Thoracic aorta (tissue), 2 donors: ENCODE measurements at regions not wholly inside any gene's neighbourhood (a gene's known extent, or its start where the extent isn't known, plus 50 kb on each side); places are given as distances from the start of the nearest gene placed in this dataset.
"Not testable (repeated sequence)": the region's sequence is repeated elsewhere in the genome, so short reads cannot be mapped to it uniquely, and the experiment has no call there.

Experiments used
- ATAC-seq: fragments of 150-250 bp; one replicate; pipeline ENCODE4 v1.8.0; 2017; ENCODE audit warnings: low read depth; ENCODE audit not compliant: insufficient number of reproducible peaks, low FRiP score
- DNase-seq: peaks from one replicate; pipeline ENCODE4 v3.0.0-alpha.2; 2020; ENCODE audit warnings: low spot score
- H3K27ac ChIP-seq, 2 donors: fragments of 200-600 bp; sonication (generic); 1 replicate in 1 of 2; 2 replicates in 1 of 2; pipeline ENCODE4 v1.5.1; 2016; ENCODE audit warnings: mild to moderate bottlenecking in 2 of 2, moderate library complexity in 2 of 2
- H3K27me3 ChIP-seq: fragments of 200-600 bp; sonication (generic); replicated peaks from 2 replicates; pipeline ENCODE4 v1.6.0; 2016; ENCODE audit warnings: mild to moderate bottlenecking; ENCODE audit not compliant: insufficient read depth
- H3K36me3 ChIP-seq: fragments of 200-600 bp; sonication (generic); one replicate; pipeline ENCODE4 v1.5.1; 2016
- H3K4me1 ChIP-seq, 2 donors: fragments of 200-600 bp; sonication (generic); 1 replicate in 1 of 2; 2 replicates in 1 of 2; pipeline versions ENCODE4 v1.5.1 to v1.6.0; 2016; ENCODE audit warnings: low read depth in 2 of 2, mild to moderate bottlenecking in 1 of 2; ENCODE audit not compliant: control insufficient read depth in 1 of 2
- H3K4me3 ChIP-seq: fragments of 200-600 bp; sonication (generic); 2 replicates; pipeline ENCODE4 v1.5.1; 2016; ENCODE audit warnings: mild to moderate bottlenecking
- H3K9me3 ChIP-seq: fragments of 200-600 bp; sonication (generic); 2 replicates; pipeline ENCODE4 v1.5.1; 2016
- TF ChIP-seq, protein P1 (sequence below): fragments of 200-600 bp; sonication (generic); IDR thresholded peaks from one replicate; pipeline ENCODE4 v1.5.1; 2019; ENCODE audit warnings: antibody characterized with exemption

DNA sequence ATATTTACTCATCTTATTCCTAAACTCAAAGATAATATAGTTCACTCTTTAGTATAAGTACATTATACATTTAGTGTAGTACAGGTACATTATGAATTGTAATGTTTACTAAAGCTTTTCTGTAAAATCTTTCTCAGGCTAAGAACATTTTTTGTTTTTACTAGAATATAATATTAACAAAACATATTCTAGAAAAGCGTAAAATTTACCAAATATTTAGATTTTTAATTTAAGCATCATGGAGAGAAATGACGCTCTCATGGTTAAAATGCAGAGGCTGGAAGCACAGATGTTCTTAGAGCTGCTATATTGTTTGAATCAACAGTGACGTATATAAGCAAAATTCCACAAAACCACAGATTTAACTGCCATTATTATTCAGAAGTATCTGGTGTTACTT is 54.7 kb upstream of the NBPF15 start:
- H3K9me3 ChIP-seq, ATAC-seq, H3K27me3 ChIP-seq, H3K4me1 ChIP-seq, DNase-seq, H3K4me3 ChIP-seq, H3K27ac ChIP-seq, H3K36me3 ChIP-seq: not testable (repeated sequence)

DNA sequence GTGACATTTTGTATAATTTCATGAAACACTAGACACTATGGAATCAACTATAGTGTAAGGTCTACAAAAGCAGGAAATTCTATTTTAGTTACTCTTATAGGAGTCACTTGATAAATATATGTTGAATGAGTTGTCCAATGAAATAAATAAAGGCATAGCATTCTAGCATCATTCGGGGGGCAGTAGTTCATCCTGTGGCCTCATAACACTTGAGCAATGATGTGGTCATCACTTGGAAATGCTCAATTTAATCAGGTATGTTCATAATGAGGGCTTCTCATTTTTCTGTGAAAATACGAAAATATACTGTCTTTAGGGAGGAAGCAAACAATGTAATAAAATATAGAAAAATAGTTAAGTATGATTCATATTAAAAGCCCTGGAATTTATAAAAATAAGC is 55.4 kb upstream of the NBPF15 start:
- not testable (repeated sequence) for H3K9me3 ChIP-seq, ATAC-seq

DNA sequence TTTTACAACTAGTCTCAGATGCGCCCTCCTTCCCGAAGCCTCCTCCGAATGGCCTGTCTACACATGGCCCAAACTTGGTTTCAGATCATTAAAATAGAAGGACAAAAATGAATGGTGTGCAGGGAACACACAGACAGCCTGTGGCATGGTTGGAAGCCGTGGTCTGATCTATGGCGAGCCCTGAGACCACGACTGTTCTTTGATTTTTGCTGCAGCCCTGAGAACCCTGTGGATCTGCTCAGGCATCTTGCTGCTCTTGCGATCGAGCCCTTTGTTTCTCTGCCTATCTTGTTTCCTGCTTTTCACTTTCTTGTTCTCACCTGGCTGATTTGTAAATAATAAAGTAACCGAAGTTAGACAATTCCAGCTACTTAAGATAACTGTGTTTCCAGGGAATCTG is 57.0 kb upstream of the NBPF15 start:
- ATAC-seq, H3K9me3 ChIP-seq, H3K27ac ChIP-seq, H3K4me1 ChIP-seq, DNase-seq, H3K27me3 ChIP-seq, H3K4me3 ChIP-seq, H3K36me3 ChIP-seq: not testable (repeated sequence)

More for the DNA sequence above, 55.4 kb upstream of the NBPF15 start:
- not testable (repeated sequence) for DNase-seq, H3K4me3 ChIP-seq, H3K27me3 ChIP-seq, H3K27ac ChIP-seq, H3K36me3 ChIP-seq, H3K4me1 ChIP-seq

DNA sequence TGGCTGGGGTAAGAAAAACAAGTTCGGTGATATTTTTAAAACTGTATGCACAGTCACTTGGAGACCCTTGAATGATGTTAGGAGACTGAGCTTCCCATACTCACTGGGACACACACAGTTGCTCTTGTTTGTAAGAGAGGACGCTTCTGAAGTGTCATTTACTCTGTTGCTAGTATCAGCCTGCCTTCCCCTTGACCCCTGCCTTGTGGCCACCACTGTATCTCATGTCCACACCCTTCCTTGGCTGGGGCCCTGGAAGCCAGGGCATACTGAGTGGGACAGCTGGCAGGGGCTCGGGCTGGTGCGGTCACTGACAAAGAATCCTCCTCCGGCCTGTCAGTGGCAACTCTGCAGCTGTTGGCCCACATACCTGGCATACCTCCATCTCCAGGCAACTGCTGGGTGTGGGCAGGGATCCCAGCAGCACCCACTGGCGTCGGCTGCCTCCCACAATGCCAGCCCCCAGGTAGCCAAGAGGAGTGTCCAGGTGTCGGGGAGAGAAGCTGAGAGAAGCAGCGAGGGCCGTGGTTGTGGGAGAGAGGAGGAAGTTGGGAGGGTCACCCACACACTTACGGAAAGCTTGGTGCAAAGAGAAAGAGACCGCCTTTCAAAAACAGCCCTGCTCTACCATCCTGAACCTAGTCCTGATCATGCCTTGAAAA is 58.2 kb upstream of the NBPF15 start:
- not testable (repeated sequence) for H3K36me3 ChIP-seq, H3K9me3 ChIP-seq, H3K4me3 ChIP-seq, H3K27me3 ChIP-seq, DNase-seq, H3K27ac ChIP-seq, H3K4me1 ChIP-seq, ATAC-seq

DNA sequence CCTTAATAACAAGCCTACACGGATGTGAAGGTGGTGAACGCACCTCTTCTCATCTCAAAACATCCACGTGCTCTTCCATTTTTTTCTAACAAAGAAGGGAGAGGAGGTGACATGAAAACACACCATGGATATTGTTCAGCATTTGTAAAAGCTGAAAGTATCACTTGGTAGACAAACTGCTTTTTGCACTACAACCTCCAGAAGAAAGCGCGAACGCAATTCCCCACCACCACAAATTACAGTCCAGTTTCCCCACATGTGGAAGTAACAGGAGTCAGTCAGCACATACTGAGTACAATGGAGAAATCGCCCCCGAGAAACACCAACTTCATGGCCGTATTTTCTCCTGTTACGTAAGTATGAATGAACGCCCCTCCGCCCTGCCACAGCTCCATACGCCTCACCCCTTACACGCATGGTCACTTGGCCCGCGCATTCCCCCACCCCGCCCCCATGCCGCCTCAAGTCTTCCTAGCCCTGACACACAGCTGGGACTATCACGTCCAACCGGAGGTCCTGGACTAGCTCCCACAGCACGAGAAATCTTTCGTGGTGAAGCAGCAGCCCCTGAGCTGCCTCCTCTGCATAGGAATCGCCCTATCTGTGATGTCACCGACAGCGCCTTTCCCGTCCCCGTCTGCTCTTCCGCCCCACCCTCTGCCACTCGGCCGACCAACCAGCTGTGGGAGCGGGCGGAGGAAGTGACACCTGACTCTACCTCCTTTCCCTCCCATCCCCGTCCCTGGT is 62.4 kb upstream of the NBPF15 start:
- not testable (repeated sequence) for H3K36me3 ChIP-seq, H3K27ac ChIP-seq, H3K27me3 ChIP-seq, H3K9me3 ChIP-seq, H3K4me1 ChIP-seq, ATAC-seq, DNase-seq
- H3K4me3 ChIP-seq: peak overlapping the region; percentile 36

DNA sequence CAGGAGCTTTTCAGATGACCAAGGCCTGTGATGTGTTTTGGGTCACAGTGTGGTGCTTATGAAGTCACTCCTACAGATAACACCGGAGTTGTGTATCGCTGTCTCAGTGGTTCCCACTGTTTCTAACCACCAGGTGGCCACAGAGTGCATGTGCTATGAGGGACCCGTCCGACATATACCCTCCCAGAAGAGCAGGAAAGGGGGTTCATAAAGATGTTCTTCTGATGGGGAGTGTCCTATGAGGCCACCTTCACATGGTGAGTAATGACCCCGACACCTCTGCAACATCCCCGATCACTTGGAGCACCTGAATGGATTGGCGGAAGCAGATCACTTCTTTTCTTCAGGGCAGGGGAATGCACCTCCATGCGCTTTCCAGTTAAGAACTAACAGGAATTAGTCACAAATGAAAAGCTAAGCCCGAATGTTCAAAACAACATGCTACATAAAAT is 60.5 kb upstream of the PPIAL4F start:
- DNase-seq, H3K9me3 ChIP-seq, H3K27me3 ChIP-seq, H3K36me3 ChIP-seq, H3K4me3 ChIP-seq, H3K4me1 ChIP-seq, ATAC-seq, H3K27ac ChIP-seq: not testable (repeated sequence)
- TF ChIP-seq, protein P1, sequence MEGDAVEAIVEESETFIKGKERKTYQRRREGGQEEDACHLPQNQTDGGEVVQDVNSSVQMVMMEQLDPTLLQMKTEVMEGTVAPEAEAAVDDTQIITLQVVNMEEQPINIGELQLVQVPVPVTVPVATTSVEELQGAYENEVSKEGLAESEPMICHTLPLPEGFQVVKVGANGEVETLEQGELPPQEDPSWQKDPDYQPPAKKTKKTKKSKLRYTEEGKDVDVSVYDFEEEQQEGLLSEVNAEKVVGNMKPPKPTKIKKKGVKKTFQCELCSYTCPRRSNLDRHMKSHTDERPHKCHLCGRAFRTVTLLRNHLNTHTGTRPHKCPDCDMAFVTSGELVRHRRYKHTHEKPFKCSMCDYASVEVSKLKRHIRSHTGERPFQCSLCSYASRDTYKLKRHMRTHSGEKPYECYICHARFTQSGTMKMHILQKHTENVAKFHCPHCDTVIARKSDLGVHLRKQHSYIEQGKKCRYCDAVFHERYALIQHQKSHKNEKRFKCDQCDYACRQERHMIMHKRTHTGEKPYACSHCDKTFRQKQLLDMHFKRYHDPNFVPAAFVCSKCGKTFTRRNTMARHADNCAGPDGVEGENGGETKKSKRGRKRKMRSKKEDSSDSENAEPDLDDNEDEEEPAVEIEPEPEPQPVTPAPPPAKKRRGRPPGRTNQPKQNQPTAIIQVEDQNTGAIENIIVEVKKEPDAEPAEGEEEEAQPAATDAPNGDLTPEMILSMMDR: peak; percentile 44

DNA sequence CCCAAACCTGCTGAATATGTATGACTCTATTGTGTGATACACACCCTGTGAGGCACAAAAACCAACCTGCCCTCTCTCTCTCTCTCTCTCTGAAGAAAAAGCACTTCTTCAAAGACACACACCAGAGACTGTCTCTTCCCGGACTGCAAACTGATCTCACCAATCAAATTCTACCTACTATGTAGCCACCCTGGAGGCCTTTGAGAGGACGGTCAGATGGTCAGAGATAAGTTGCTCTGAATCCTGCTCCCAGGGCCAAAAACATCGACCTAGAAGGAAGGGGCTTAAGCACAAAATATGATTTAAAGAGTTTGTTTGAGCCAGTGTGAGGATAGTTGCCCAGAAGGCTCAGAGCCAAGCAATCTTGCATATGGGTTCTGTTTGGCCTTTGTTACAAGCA is 59.2 kb upstream of the PPIAL4F start:
- H3K36me3 ChIP-seq, H3K27ac ChIP-seq, H3K9me3 ChIP-seq, DNase-seq, ATAC-seq, H3K4me1 ChIP-seq, H3K27me3 ChIP-seq, H3K4me3 ChIP-seq: not testable (repeated sequence)

DNA sequence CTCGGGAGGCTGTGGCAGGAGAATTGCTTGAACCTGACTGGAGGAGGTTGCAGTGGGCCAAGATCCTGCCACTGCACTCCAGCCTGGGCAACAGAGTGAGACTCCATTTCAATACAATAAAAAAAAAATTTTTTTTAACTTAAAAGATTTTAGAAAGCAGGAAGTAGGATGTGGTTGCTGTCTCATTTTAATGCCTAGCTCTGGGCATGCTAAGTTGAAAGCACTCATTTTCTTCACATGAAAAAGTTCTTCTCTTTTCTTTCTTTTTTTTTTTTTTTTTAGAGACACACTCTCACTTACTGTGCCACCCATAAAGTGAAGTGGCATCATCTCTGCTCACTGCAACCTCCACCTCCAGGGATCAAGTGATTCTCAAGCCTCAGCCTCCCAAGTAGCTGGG is 58.4 kb upstream of the PPIAL4F start:
- H3K27me3 ChIP-seq, H3K27ac ChIP-seq, DNase-seq, H3K4me3 ChIP-seq, H3K9me3 ChIP-seq, H3K4me1 ChIP-seq, H3K36me3 ChIP-seq, ATAC-seq: not testable (repeated sequence)

DNA sequence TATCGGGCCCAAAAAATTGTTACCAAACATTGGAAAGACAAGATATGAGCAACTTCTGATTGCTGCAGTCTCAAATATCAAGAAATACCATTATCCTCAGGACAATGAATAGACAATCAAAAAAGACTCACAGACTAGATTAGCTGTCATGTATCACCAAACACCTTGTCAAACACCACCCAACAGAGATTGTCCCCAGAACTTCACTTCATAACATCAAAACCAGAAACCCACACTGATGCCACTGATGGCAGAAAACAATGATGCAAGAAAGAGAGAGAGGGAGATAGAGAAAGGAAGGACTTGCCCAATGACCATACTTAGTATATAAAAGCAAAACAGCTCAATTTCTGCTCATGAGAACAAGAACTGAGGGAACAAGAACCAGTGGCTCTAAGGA is 56.0 kb upstream of the PPIAL4F start:
- not testable (repeated sequence) for H3K27ac ChIP-seq, H3K27me3 ChIP-seq, DNase-seq, H3K4me3 ChIP-seq, H3K4me1 ChIP-seq, ATAC-seq, H3K36me3 ChIP-seq, H3K9me3 ChIP-seq

DNA sequence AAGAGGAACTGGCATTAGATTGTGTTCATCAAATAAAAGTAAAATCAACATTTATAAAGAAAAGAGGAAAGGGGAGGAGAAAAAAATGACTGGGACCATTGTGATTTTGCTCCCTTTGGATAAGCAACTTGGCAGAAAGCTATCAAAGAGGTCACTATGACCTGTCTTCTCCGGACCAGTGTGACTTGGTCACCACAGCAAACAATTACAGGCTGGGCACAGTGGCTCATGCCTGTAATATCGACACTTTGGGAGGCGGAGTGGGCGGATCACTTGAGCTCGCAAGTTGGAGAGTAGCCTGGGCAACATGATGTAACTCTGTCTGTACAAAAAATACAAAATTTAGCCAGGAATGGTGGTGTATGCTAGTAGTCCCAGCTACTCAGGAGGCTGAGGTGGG is 55.5 kb upstream of the PPIAL4F start:
- H3K36me3 ChIP-seq, H3K4me1 ChIP-seq, ATAC-seq, H3K4me3 ChIP-seq, H3K27me3 ChIP-seq, DNase-seq, H3K27ac ChIP-seq, H3K9me3 ChIP-seq: not testable (repeated sequence)

DNA sequence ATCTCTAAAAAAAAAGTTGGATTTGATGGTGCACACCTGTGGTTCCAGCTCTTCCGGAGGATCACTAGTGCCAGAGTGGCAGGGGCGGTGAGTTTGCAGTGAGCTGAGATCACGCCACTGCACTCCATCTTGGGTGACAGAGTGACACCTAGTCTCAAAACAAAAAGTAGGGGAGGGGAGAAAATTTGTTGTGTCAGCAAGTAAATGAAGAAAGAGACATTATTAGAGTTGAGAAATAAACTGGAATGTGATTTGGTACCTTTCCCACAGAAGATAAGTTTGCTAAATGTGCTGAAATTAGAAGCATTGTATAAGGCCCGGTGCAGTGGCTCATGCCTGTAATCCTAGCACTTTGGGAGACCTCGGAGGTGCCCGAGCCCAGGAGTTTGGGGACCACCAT is 54.0 kb upstream of the PPIAL4F start:
- H3K4me1 ChIP-seq, H3K27ac ChIP-seq, H3K4me3 ChIP-seq, H3K27me3 ChIP-seq, DNase-seq, ATAC-seq, H3K36me3 ChIP-seq, H3K9me3 ChIP-seq: not testable (repeated sequence)
